GM21529 (cell line): ENCODE measurements at regions not wholly inside any gene's neighbourhood (a gene's known extent, or its start where the extent isn't known, plus 50 kb on each side); places are given as distances from the start of the nearest gene placed in this dataset.

Source experiments
- ATAC-seq: cut with Tn5 transposase; IDR thresholded peaks from one replicate; pipeline ENCODE4 v1.9.1; 2021; ENCODE audit not compliant: unreplicated experiment

DNA sequence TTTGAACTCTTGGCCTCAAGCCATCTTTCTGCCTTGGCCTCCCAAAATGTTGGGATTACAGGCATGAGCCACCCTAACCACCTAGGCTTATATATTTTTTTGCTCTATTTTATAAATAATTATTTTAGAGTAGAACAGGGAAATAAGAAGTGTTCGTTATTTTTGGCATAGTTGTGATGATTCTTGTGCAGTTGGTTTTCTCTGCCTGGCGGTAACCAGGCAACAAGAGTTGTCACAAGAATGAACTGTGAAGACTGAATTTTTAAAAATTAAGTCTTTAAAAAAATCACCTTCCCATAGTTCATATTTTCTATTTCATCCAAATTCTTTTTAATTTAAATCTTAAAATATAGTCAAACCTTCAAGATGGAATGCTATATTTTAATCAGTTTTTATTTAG, 310.2 kb downstream of the ARL6IP6 start:
- no peak for ATAC-seq

GRCh38 chr2:153027533-153027932, 309.1 kb downstream of the ARL6IP6 start:
- no peak for ATAC-seq

DNA sequence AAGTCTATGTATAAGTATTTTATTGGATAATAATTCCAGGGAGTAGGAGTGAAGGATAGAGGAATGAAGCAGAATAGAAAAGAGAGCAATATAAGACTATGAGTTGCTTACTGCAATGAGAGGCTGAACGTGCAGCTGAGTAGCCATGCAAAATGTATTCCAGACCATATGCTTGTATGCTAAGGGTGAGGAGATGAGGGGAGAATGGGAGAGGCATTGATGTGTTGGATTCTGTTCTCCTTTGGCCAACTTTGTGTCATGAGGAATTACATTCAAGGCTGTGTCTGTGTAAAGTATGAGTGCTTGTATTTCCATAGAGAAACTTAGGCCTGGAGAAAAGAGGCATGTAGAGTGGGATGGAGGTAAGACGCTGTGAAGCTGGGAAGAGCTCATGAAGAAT, 301.8 kb downstream of the ARL6IP6 start:
- no peak for ATAC-seq

- ATAC-seq: no peak
Observed at GRCh38 chr2:153005071-153005730, 286.8 kb downstream of the ARL6IP6 start.

DNA sequence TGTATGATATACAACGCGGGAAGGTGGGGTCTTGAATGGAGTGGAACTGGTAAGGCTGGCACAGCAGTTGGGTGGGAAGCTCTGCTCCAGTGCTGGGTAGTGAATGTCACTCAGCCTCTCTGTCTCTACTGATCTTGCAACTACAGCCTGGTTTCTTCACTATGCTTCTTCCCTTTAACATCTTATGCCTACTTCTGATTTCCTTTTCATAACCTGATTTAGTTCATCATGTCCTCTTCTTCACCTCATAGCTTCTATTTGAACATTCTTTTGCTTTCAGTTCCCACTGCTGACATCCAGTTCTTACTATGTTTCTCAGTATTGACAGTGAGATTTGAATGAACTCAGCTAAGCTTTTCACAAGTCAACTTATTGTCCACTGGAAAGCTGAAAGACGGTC, 286.2 kb downstream of the ARL6IP6 start:
- ATAC-seq: no peak

DNA sequence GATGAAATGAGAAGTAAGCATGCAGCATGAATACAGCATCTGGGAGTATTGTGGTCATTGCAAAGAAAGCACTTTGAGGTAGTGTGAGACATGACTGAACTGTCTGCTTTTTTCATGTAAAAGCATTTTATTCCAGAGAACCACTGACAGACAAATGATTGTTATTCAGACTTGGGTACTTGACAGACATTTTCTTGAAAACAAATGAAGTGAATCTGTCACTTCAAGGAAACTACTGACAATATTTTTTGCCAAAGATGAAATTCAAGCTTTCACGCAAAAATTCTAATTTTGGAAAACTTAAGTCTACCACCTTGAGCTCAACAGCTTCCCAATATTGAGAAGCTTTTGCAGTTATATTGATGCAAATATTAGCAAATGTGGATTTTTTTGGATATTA, 255.7 kb downstream of the ARL6IP6 start:
- no peak for ATAC-seq

- ATAC-seq: no peak
Observed at GRCh38 chr2:152971685-152972084, 253.3 kb downstream of the ARL6IP6 start.

DNA sequence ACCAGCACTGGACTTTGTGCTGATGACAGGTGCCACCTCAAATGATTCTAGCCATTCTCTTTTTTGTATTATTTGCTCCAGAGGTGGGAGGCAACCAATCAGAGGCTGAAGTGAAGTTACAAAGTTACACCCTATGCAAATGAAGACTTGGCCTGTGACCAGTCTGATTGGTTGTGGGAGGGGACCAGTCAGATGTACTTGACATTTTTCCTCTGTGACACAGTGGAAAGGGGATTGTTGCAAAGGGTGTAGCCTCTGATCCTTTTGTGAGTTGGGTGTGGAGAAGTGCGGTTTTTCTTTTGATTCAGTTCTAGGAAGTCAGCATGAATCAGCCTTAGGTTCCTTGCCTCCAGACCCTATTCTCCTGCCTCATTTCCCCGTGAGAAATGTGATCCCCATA, 244.0 kb downstream of the ARL6IP6 start:
- no peak for ATAC-seq

- no peak for ATAC-seq
Observed at GRCh38 chr2:152961351-152961750, 242.9 kb downstream of the ARL6IP6 start.

GRCh38 chr2:152950126-152950525, 231.7 kb downstream of the ARL6IP6 start:
- no peak for ATAC-seq

GRCh38 chr2:152944099-152944498, 225.7 kb downstream of the ARL6IP6 start:
- no peak for ATAC-seq

- no peak for ATAC-seq
Observed at GRCh38 chr2:152942940-152943440, 224.6 kb downstream of the ARL6IP6 start.

DNA sequence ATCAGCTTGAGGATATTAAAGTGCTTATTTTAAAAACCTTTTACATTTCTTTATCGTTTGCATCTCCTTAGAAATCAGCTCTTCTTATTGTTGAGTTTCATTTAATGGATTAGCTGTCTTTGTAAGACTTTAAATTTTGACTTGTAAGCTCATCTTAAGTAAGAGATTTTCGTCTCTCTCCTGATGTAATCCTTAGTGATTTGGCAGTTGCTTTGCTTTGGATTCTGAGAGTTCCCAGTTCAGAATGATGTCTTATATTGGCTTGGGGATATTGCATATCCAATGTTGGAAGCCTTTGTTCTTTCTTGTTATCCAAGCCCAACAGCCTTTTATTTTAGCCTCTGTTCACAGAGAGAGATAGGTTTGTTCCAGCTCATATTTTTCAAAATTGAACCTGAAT, 212.1 kb downstream of the ARL6IP6 start:
- ATAC-seq: no peak

DNA sequence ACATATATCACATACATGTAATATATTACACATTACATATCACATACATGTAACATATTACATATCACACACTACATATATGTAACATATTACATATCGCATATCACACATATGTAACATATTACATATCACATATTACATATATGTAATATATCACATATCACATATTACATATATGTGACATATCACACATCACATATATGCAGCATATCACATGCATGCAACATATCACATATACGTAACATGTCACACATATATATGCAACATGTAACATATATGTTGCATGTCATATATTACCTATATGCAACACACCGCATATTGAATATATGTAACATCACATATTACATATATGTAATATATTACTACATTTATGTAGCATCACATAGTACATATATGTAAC, 211.2 kb downstream of the ARL6IP6 start:
- ATAC-seq: no peak

- ATAC-seq: peak; percentile 97
Observed at GRCh38 chr2:152925547-152926448, 207.4 kb downstream of the ARL6IP6 start.

DNA sequence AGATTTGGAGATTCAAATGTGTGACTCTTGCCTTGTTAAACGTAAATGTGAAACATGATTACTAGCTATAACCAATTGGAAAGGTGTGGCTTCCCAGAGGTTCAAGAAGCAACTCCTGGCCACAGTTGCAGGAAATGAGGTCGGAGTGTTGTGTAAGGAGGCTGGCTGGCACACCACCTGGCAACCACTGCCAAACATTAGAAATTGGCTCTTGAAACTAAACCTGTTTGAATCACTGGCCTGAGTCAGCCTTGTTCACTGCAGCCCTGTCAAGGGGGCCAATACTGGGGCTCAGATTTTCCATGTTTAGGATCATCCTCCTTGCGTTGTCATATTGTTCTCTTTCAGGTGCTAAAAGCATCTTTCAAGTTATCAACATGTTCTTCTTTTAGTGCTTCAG, 206.3 kb downstream of the ARL6IP6 start:
- no peak for ATAC-seq

DNA sequence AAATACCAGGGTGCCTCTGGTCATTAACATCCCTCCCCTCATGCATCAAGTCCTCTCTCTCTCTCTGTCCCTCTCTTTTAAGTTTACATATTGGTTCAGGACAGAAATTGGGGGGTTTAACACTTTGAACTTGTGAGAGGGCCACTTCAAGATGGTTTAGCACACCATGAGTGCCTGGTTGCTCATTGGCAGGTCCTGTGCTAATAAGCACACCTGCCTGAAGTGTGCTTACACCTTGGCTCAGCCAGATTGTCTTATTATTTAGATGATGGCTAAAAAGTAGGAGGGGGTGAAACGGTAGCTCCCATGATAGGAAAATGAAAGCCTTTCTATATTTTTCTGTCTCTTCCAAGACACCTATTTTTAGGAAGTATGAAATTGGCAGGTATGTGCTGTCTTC, 205.8 kb downstream of the ARL6IP6 start:
- ATAC-seq: no peak

DNA sequence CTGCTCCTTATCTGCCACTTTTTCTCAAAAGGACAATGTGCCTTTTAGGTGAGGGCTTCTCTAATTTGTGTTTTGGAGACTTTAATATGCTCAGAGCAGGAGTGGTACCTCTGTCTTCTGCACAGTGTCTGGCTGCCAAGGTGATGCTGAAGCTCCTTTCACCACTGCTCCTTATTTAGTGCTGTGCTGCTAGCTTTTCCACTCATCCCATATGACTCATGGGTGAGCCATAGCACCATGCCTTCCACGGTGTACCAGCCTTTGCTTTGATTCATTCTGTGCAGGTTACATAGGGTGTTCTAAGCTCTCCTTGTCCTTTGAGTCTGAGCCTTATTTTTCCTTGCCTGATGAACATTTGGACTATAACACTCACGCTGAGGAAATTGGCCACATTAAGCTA, 202.4 kb downstream of the ARL6IP6 start:
- no peak for ATAC-seq

DNA sequence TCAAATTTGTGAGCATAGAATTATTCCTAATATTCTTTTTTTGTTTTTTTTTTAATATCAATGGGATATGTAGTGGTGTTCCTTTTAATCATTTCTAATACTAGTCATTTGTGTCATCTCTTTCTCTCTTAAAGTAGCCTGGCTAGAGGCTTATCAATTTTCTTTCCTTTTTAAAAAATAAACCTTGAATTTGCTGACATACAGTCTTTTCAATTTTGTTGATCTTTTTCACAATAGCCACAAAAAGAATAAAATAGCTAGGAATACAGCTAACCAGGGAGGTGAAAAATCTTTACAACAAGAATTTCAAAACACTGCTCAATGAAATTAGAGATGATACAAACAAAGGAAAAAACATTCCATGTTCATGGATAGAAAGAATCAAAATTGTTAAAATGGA, 192.6 kb downstream of the ARL6IP6 start:
- no peak for ATAC-seq

- ATAC-seq: no peak
Observed at GRCh38 chr2:152907046-152907445, 188.6 kb downstream of the ARL6IP6 start.

GRCh38 chr2:152894051-152894450, 175.6 kb downstream of the ARL6IP6 start:
- ATAC-seq: no peak

DNA sequence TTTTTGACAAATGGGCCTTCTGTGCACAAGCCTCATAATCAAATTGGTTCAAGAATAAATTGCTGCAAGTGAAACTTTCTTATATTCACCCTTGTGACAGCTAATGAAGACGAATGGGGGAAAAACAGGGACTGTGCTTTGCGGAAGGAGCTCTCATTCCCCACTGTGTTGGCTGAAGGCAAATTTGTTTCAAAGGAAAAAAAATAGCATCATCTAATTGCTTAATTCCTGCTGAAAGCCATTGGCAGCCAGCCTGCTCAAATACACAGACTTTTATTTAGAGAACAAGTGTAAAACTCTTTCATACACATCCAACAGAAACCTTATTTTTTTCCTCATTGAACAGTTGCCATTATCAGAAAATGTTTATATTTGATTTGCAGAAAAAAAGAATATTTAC, 172.3 kb downstream of the ARL6IP6 start:
- ATAC-seq: no peak
